ENCODE measurements at regions not wholly inside any gene's neighbourhood (a gene's known extent, or its start where the extent isn't known, plus 50 kb on each side); places are given as distances from the start of the nearest gene placed in this dataset.
A peak's percentile ranks its signal among the peaks of the same experiment; 100 is the strongest.
"Not testable (repeated sequence)": the region's sequence is repeated elsewhere in the genome, so short reads cannot be mapped to it uniquely, and the experiment has no call there.

- H3K4me3 Mint-ChIP-seq, result no peak overlapping the region
- H3K9me3 Mint-ChIP-seq, result no peaks in the 10 kb centered on the region
- no peak for ATAC-seq (replicated peaks)
- peaks cover 35 to 57% of the 10 kb centered on the region in 2 donors for H3K4me1 Mint-ChIP-seq
- no peak for DNase-seq
- H3K27me3 Mint-ChIP-seq, result no peaks in the 10 kb centered on the region
- H3K27ac Mint-ChIP-seq, result peak overlapping the region; percentile 37
- no peaks in the 10 kb centered on the region for H3K36me3 Mint-ChIP-seq
These were observed 179.0 kb downstream of the BCAS1 start for GRCh38 chr20:53891306-53891894.

GRCh38 chr20:53890443-53891305 is 179.7 kb downstream of the BCAS1 start:
- no peaks in the 10 kb centered on the region for H3K9me3 Mint-ChIP-seq
- H3K4me1 Mint-ChIP-seq, result peaks cover 32 to 53% of the 10 kb centered on the region in 2 donors
- H3K27me3 Mint-ChIP-seq, result no peaks in the 10 kb centered on the region
- no peak for ATAC-seq (replicated peaks)
- no peak for DNase-seq
- H3K4me3 Mint-ChIP-seq, result no peak overlapping the region
- H3K36me3 Mint-ChIP-seq, result no peaks in the 10 kb centered on the region
- H3K27ac Mint-ChIP-seq, result peak overlapping the region; percentile 22

GRCh38 chr20:53889411-53890148 is 180.8 kb downstream of the BCAS1 start:
- no peak overlapping the region for H3K27ac Mint-ChIP-seq

GRCh38 chr20:53888951-53889350 is 181.4 kb downstream of the BCAS1 start:
- no peaks in the 10 kb centered on the region for H3K9me3 Mint-ChIP-seq
- H3K4me1 Mint-ChIP-seq, result peaks cover 23 to 47% of the 10 kb centered on the region in 2 donors
- no peak for ATAC-seq (replicated peaks)

More at GRCh38 chr20:53889411-53890148, 180.8 kb downstream of the BCAS1 start:
- peaks cover 26 to 49% of the 10 kb centered on the region in 2 donors for H3K4me1 Mint-ChIP-seq
- no peak overlapping the region for H3K4me3 Mint-ChIP-seq
- H3K9me3 Mint-ChIP-seq, result no peaks in the 10 kb centered on the region
- H3K27me3 Mint-ChIP-seq, result no peaks in the 10 kb centered on the region
- DNase-seq (no peak), ATAC-seq (replicated peaks) (no peak)
- no peaks in the 10 kb centered on the region for H3K36me3 Mint-ChIP-seq

GRCh38 chr20:53888510-53888909 is 181.9 kb downstream of the BCAS1 start:
- DNase-seq (no peak), ATAC-seq (replicated peaks) (no peak)
- H3K27ac Mint-ChIP-seq, result no peak overlapping the region
- H3K9me3 Mint-ChIP-seq, result no peaks in the 10 kb centered on the region
- H3K36me3 Mint-ChIP-seq, result no peaks in the 10 kb centered on the region
- no peaks in the 10 kb centered on the region for H3K27me3 Mint-ChIP-seq
- H3K4me3 Mint-ChIP-seq, result no peak overlapping the region
- peaks cover 23 to 42% of the 10 kb centered on the region in 2 donors for H3K4me1 Mint-ChIP-seq

More at GRCh38 chr20:53888951-53889350, 181.4 kb downstream of the BCAS1 start:
- Mint-ChIP-seq H3K27ac (no peak overlapping the region), H3K4me3 (no peak overlapping the region), H3K36me3 (no peaks in the 10 kb centered on the region), H3K27me3 (no peaks in the 10 kb centered on the region)
- no peak for DNase-seq

- Mint-ChIP-seq H3K27ac (peak overlapping the region; percentile 0), H3K4me1 (peaks cover 19 to 37% of the 10 kb centered on the region in 2 donors)
- DNase-seq, result no peak
These were observed 182.4 kb downstream of the BCAS1 start for GRCh38 chr20:53887973-53888372.

GRCh38 chr20:53884859-53885541 is 185.4 kb downstream of the BCAS1 start:
- H3K4me3 Mint-ChIP-seq, result no peak overlapping the region
- H3K4me1 Mint-ChIP-seq, result peaks cover 4 to 17% of the 10 kb centered on the region in 2 donors
- no peak for ATAC-seq (replicated peaks)
- peaks cover 0 to 2% of the 10 kb centered on the region in 2 donors for H3K9me3 Mint-ChIP-seq
- H3K36me3 Mint-ChIP-seq, result no peaks in the 10 kb centered on the region
- H3K27me3 Mint-ChIP-seq, result no peaks in the 10 kb centered on the region
- no peak overlapping the region for H3K27ac Mint-ChIP-seq
- DNase-seq, result no peak

More at GRCh38 chr20:53887973-53888372, 182.4 kb downstream of the BCAS1 start:
- H3K27me3 Mint-ChIP-seq, result no peaks in the 10 kb centered on the region
- no peak for ATAC-seq (replicated peaks)
- H3K36me3 Mint-ChIP-seq, result no peaks in the 10 kb centered on the region
- no peaks in the 10 kb centered on the region for H3K9me3 Mint-ChIP-seq
- H3K4me3 Mint-ChIP-seq, result no peak overlapping the region

- H3K27me3 Mint-ChIP-seq, result no peaks in the 10 kb centered on the region
- H3K4me3 Mint-ChIP-seq, result no peak overlapping the region
- H3K27ac Mint-ChIP-seq, result no peak overlapping the region
- H3K9me3 Mint-ChIP-seq, result peaks cover 0 to 2% of the 10 kb centered on the region in 2 donors
- H3K4me1 Mint-ChIP-seq, result peaks cover 9 to 31% of the 10 kb centered on the region in 2 donors
- no peaks in the 10 kb centered on the region for H3K36me3 Mint-ChIP-seq
- ATAC-seq (replicated peaks), result no peak
- no peak for DNase-seq
These were observed 187.1 kb downstream of the BCAS1 start for GRCh38 chr20:53883098-53883911.

GRCh38 chr20:53882438-53882986 is 187.9 kb downstream of the BCAS1 start:
- not testable (repeated sequence) for H3K36me3 Mint-ChIP-seq; ATAC-seq (replicated peaks); H3K9me3 Mint-ChIP-seq; H3K27ac Mint-ChIP-seq; H3K4me3 Mint-ChIP-seq; H3K27me3 Mint-ChIP-seq; DNase-seq
- peaks cover 9 to 33% of the 10 kb centered on the region in 2 donors for H3K4me1 Mint-ChIP-seq

- Mint-ChIP-seq H3K27me3 (no peaks in the 10 kb centered on the region), H3K27ac (peak overlapping the region; percentile 25), H3K36me3 (no peaks in the 10 kb centered on the region), H3K4me1 (peaks cover 9 to 33% of the 10 kb centered on the region in 2 donors), H3K4me3 (no peak overlapping the region), H3K9me3 (peaks cover 0 to 2% of the 10 kb centered on the region in 2 donors)
- DNase-seq (no peak), ATAC-seq (replicated peaks) (no peak)
These were observed 189.0 kb downstream of the BCAS1 start for GRCh38 chr20:53881362-53881761.

GRCh38 chr20:53880108-53880641 is 190.2 kb downstream of the BCAS1 start:
- H3K4me3 Mint-ChIP-seq, result no peak overlapping the region
- no peaks in the 10 kb centered on the region for H3K36me3 Mint-ChIP-seq
- no peak for ATAC-seq (replicated peaks)
- H3K27ac Mint-ChIP-seq, result no peak overlapping the region
- no peak for DNase-seq
- peaks cover 0 to 2% of the 10 kb centered on the region in 2 donors for H3K9me3 Mint-ChIP-seq
- H3K4me1 Mint-ChIP-seq, result peaks cover 9 to 32% of the 10 kb centered on the region in 2 donors
- no peaks in the 10 kb centered on the region for H3K27me3 Mint-ChIP-seq

- Mint-ChIP-seq H3K9me3 (peaks cover 0 to 2% of the 10 kb centered on the region in 2 donors), H3K36me3 (no peaks in the 10 kb centered on the region), H3K4me1 (peaks cover 12 to 22% of the 10 kb centered on the region in 2 donors), H3K27me3 (no peaks in the 10 kb centered on the region), H3K27ac (no peak overlapping the region), H3K4me3 (no peak overlapping the region)
- peak in 1 of 2 donors; percentile 21 for ATAC-seq (replicated peaks)
- no peak for DNase-seq
These were observed 191.2 kb downstream of the BCAS1 start for GRCh38 chr20:53879048-53879684.
